GM10266 (cell line): ENCODE measurements at regions not wholly inside any gene's neighbourhood (a gene's known extent, or its start where the extent isn't known, plus 50 kb on each side); places are given as distances from the start of the nearest gene placed in this dataset.

ENCODE experiments used
- DNase-seq: peaks from one replicate; pipeline ENCODE4 v3.0.0; 2012; ENCODE audit errors: extremely low spot score
- CTCF ChIP-seq: IDR thresholded peaks from 2 replicates; pipeline ENCODE4 v1.5.1; 2012; ENCODE audit warnings: mild to moderate bottlenecking, low read depth; ENCODE audit not compliant: control insufficient read depth, insufficient read depth; ENCODE audit errors: missing control alignments

- DNase-seq: no peak
- no peak for TF ChIP-seq CTCF
Observed at GRCh38 chr7:43006008-43006407, 73.8 kb downstream of the MRPL32 start.

- DNase-seq: no peak
- no peak for TF ChIP-seq CTCF
Observed at GRCh38 chr7:43010061-43010460, 77.9 kb downstream of the MRPL32 start.

- TF ChIP-seq CTCF: no peak
- no peak for DNase-seq
Observed at GRCh38 chr7:43011879-43012278, 79.7 kb downstream of the MRPL32 start.

GRCh38 chr7:43014406-43014805, 82.2 kb downstream of the MRPL32 start:
- DNase-seq: no peak
- no peak for TF ChIP-seq CTCF

GRCh38 chr7:43015301-43015700, 83.1 kb downstream of the MRPL32 start:
- no peak for DNase-seq

GRCh38 chr7:43018446-43018845, 86.3 kb downstream of the MRPL32 start:
- no peak for TF ChIP-seq CTCF
- no peak for DNase-seq

More at GRCh38 chr7:43015301-43015700, 83.1 kb downstream of the MRPL32 start:
- no peak for TF ChIP-seq CTCF

- DNase-seq: no peak
- no peak for TF ChIP-seq CTCF
Observed at GRCh38 chr7:43021431-43021830, 89.3 kb downstream of the MRPL32 start.
